ENCODE measurements at regions not wholly inside any gene's neighbourhood (a gene's known extent, or its start where the extent isn't known, plus 50 kb on each side); places are given as distances from the start of the nearest gene placed in this dataset.

- no peak for TF ChIP-seq CTCF (conservative IDR thresholded peaks at IDR 0.05; ENCODE audit: low read depth, low read length)
- TF ChIP-seq EZH2phosphoT487 (IDR thresholded peaks at IDR 0.05; ENCODE audit: borderline replicate concordance, low read length), result no peak
- no peak for TF ChIP-seq EZH2 (IDR thresholded peaks at IDR 0.05; ENCODE audit: low read length, unreplicated experiment)
Measured at GRCh38 chr6:8930009-8930408, 494.7 kb upstream of the SLC35B3 start.

All from PC-3 (cell line).